Omental fat pad (tissue), 3 donors: ENCODE measurements at regions not wholly inside any gene's neighbourhood (a gene's known extent, or its start where the extent isn't known, plus 50 kb on each side); places are given as distances from the start of the nearest gene placed in this dataset.
"Not testable (repeated sequence)": the region's sequence is repeated elsewhere in the genome, so short reads cannot be mapped to it uniquely, and the experiment has no call there.

Experiments
- ATAC-seq: fragments of 150-250 bp; one replicate; pipeline ENCODE4 v1.9.1; 2016; ENCODE audit warnings: mild to moderate bottlenecking, moderate library complexity; ENCODE audit not compliant: low FRiP score
- DNase-seq: peaks from one replicate; pipeline ENCODE4 v3.0.0-alpha.2; 2019; ENCODE audit warnings: low spot score
- CTCF ChIP-seq, 3 donors: fragments of 450-650 bp; IDR thresholded peaks; one replicate each; pipeline ENCODE4 v1.5.1; 2016 to 2017; ENCODE audit warnings: antibody characterized with exemption in 3 of 3, mild to moderate bottlenecking in 3 of 3, moderate library complexity in 2 of 3

DNA sequence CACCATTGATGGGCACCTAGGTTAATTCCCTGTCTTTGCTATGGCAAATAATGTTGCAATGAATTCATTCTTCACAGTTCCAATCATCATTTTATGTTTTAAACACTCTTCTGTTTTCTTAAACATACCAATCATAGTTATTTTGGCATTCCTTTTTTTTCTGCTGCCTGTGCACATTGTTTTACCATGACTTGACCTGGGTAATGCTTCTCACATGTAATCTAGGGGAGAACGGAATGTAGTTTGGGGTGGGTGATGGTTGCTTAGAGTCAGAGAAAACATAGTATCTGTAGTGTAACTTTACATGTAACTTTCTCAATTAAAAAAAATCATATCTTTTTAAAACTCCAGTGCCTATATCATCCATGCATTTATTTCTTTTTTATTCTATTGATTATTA is 1945.3 kb upstream of the RAG2 start:
- TF ChIP-seq CTCF (IDR thresholded peaks at IDR 0.05) = no peak
- ATAC-seq = no peak
- no peak for DNase-seq

DNA sequence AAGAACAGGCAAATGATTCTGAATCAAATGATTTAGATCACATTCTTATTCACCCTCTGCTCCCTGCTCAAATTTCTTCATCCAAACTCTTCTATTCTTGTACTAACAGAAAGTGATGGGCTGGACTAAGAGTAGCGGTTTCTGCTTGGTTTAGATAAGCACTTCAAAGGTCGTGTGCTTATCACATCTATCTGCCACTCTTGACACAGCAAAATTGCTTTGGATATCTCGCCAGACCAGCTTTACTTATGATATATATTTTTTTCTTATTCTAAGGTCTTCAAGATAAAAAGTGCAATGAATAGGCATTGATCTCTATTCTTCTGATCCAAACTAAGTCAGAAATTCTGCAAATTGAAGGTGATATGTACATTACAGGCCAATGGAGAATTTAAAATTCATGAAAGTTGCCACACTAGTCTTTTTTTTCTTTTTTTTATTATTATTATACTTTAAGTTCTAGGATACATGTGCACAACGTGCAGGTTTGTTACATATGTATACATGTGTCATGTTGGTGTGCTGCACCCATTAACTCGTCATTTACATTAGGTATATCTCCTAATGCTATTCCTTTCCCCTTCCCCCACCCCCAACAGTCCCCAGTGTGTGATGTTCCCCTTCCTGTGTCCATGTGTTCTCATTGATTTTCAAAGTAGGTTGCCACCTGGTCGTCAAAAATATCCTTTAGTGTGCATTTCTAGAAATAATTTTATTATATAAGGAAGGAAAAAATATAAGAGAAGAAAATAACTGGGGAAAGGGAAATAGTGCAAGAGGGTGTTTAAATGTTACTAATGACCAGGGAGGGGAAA is 1941.0 kb upstream of the RAG2 start:
- no peak for TF ChIP-seq CTCF (IDR thresholded peaks at IDR 0.05)
- no peak for DNase-seq
- ATAC-seq = no peak

- ATAC-seq = no peak
- no peak for TF ChIP-seq CTCF (IDR thresholded peaks at IDR 0.05)
Observed at GRCh38 chr11:38530226-38530625, 1932.2 kb upstream of the RAG2 start.

GRCh38 chr11:38524945-38525344 is 1926.9 kb upstream of the RAG2 start:
- ATAC-seq = no peak
- TF ChIP-seq CTCF (IDR thresholded peaks at IDR 0.05) = no peak
- no peak for DNase-seq

More at GRCh38 chr11:38530226-38530625, 1932.2 kb upstream of the RAG2 start:
- no peak for DNase-seq

- no peak for TF ChIP-seq CTCF (IDR thresholded peaks at IDR 0.05)
- ATAC-seq (no peak), DNase-seq (no peak)
Observed at GRCh38 chr11:38517991-38518390, 1920.0 kb upstream of the RAG2 start.

DNA sequence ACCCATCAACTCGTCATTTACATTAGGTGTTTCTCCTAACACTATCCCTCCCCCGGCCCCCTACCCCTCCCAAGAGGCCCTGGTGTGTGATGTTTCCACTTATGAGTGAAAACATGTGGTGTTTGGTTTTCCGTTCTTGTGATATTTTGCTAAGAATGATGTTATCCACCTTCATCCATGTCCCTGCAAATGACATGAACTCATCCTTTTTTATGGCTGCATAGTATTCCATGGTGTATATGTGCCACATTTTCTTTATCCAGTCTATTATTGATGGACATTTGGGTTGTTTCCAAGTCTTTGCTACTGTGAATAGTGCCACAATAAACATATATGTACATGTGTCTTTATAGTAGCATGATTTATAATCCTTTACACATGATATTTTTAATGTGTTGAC is 1914.8 kb upstream of the RAG2 start:
- ATAC-seq, DNase-seq: not testable (repeated sequence)

DNA sequence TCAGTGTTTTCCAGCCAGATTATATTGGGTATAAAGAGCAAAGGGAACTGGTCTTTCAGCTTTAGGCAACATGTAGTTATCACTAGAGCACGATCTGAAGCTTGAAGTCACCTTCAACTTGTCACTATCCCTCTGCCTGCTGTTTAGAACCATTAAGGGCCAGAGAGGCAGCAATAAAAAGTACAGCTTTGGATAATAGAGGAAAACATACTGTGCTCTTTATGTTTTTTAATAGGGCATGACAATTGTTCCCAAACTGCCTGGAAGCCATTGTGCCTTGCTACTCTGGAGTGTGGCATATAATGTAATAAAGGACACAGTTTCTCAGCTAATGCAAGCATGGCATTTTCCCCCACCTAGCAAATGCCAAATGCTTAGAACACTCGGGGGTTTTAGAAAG is 1912.0 kb upstream of the RAG2 start:
- DNase-seq (no peak), ATAC-seq (no peak)
- TF ChIP-seq CTCF (IDR thresholded peaks at IDR 0.05) = no peak
